T-helper 2 cell treated with Interferon-gamma antibody and Interleukin-4, amounts not matched to agents 5 μg/mL and 100 μg/mL, for 36 hours (primary cell): ENCODE measurements at regions not wholly inside any gene's neighbourhood (a gene's known extent, or its start where the extent isn't known, plus 50 kb on each side); places are given as distances from the start of the nearest gene placed in this dataset.

ENCODE experiments used
- DNase-seq: peaks from one replicate; pipeline ENCODE4 v3.0.0; 2021; ENCODE audit warnings: low spot score
- H3K27ac Mint-ChIP-seq: one replicate; pipeline ENCODE4 v1.8.0; 2021; ENCODE audit warnings: mild to moderate bottlenecking, mixed read lengths
- H3K27me3 Mint-ChIP-seq: one replicate; pipeline ENCODE4 v1.8.0; 2021; ENCODE audit warnings: low read depth, mixed read lengths
- H3K36me3 Mint-ChIP-seq: one replicate; pipeline ENCODE4 v1.8.0; 2021; ENCODE audit warnings: low read depth, mixed read lengths
- H3K4me1 Mint-ChIP-seq: one replicate; pipeline ENCODE4 v1.8.0; 2021; ENCODE audit warnings: low read depth, mixed read lengths
- H3K4me3 Mint-ChIP-seq: one replicate; pipeline ENCODE4 v1.8.0; 2022; ENCODE audit warnings: mild to moderate bottlenecking, moderate library complexity, mixed read lengths
- H3K9me3 Mint-ChIP-seq: one replicate; pipeline ENCODE4 v1.8.0; 2021; ENCODE audit warnings: mixed read lengths

GRCh38 chr18:27577752-27578151 is 392.6 kb upstream of the CHST9 start:
- Mint-ChIP-seq H3K27me3 (no peaks in the 10 kb centered on the region), H3K4me3 (no peak overlapping the region)

GRCh38 chr18:27577265-27577664 is 392.2 kb upstream of the CHST9 start:
- H3K36me3 Mint-ChIP-seq, result no peaks in the 10 kb centered on the region
- peaks cover 11% of the 10 kb centered on the region for H3K9me3 Mint-ChIP-seq
- no peak for DNase-seq
- H3K27ac Mint-ChIP-seq, result no peak overlapping the region
- H3K4me1 Mint-ChIP-seq, result no peaks in the 10 kb centered on the region
- H3K4me3 Mint-ChIP-seq, result no peak overlapping the region
- H3K27me3 Mint-ChIP-seq, result no peaks in the 10 kb centered on the region

More at GRCh38 chr18:27577752-27578151, 392.6 kb upstream of the CHST9 start:
- no peak for DNase-seq
- H3K4me1 Mint-ChIP-seq, result no peaks in the 10 kb centered on the region
- H3K36me3 Mint-ChIP-seq, result no peaks in the 10 kb centered on the region
- H3K9me3 Mint-ChIP-seq, result peaks cover 14% of the 10 kb centered on the region
- no peak overlapping the region for H3K27ac Mint-ChIP-seq

DNA sequence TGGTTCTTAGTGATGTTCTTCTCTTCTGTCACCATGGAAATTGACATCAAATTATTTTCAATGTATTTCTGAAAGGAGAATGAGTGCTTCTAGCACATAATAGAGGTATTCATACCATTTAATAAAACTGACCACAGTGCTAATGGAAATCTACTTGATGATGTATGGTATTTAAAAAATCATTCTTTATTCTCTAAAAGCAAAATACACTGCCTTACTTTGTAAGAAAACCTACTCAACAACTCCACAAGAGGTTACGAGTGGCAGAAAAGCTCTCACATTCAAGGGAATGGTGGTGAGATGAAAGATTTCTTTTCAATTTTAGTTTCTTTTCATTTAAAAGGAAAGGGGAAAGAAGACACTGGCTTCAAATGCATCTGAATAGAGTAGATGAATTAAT is 382.3 kb upstream of the CHST9 start:
- no peaks in the 10 kb centered on the region for H3K27me3 Mint-ChIP-seq
- H3K4me3 Mint-ChIP-seq, result no peak overlapping the region
- DNase-seq, result no peak
- no peaks in the 10 kb centered on the region for H3K36me3 Mint-ChIP-seq
- no peaks in the 10 kb centered on the region for H3K4me1 Mint-ChIP-seq
- peaks cover 21% of the 10 kb centered on the region for H3K9me3 Mint-ChIP-seq
- no peak overlapping the region for H3K27ac Mint-ChIP-seq

GRCh38 chr18:27564066-27564465 is 379.0 kb upstream of the CHST9 start:
- H3K36me3 Mint-ChIP-seq, result no peaks in the 10 kb centered on the region
- no peak for DNase-seq
- no peak overlapping the region for H3K4me3 Mint-ChIP-seq
- H3K27me3 Mint-ChIP-seq, result no peaks in the 10 kb centered on the region
- no peak overlapping the region for H3K27ac Mint-ChIP-seq
- H3K9me3 Mint-ChIP-seq, result peaks cover 10% of the 10 kb centered on the region
- H3K4me1 Mint-ChIP-seq, result no peaks in the 10 kb centered on the region

DNA sequence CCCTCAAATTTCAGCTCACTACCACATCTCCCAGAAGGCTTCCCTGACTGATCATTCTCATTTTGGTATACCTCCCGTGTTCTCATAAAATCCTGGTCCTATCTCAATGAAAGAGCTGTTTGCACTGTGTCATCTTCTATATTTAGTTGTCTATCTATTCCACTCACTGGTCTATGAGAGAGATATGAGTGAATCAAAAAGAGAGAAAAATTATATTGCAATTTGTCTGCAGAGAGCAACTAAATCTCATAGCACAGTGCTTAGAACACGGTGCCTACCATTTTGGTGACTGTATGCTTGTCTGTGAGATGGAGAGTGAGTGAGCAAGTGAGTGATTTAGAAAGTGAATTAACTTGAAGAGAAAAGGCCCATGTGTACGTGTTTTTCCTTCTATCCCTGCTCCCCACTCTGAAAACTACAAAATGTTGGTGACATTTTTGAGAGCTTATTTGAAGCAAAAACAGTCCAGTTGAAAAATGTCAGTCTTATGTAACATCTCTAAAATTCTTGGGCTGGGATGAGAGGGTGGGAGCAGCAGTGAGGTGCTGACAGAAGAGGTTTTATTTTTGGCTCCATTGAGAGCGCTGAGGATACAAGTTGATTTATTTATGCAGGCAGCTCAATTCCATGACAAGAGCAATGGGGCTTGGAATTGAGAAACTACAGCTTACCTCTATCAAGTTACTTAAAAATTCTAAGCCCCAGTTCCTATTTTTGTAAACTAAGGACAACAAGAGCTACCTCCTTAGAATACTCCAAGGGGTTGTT is 373.5 kb upstream of the CHST9 start:
- Mint-ChIP-seq H3K36me3 (no peaks in the 10 kb centered on the region), H3K4me3 (no peak overlapping the region), H3K9me3 (peaks cover 16% of the 10 kb centered on the region), H3K4me1 (no peaks in the 10 kb centered on the region), H3K27me3 (no peaks in the 10 kb centered on the region), H3K27ac (no peak overlapping the region)
- no peak for DNase-seq

DNA sequence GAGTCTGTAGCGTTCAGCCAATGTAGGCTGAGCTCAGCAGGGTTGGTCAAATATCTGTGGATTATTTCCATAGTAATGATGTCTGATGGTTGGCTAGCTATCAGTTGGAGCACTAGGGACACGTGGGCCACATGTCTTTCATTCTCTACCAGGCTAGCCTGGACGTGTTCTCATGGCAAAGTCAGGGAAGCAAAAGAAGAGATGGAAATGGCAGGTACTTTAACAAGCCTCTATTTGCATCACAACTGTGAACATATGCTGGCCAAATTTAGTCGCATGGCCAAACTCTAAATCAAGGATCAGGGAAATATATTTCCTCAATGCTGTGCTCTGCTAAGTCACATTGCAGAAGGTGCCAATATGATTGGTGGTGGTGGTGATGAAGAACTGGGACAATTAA is 371.6 kb upstream of the CHST9 start:
- Mint-ChIP-seq H3K36me3 (no peaks in the 10 kb centered on the region), H3K9me3 (peaks cover 16% of the 10 kb centered on the region), H3K27me3 (no peaks in the 10 kb centered on the region), H3K4me3 (no peak overlapping the region), H3K27ac (no peak overlapping the region), H3K4me1 (no peaks in the 10 kb centered on the region)
- DNase-seq, result no peak

DNA sequence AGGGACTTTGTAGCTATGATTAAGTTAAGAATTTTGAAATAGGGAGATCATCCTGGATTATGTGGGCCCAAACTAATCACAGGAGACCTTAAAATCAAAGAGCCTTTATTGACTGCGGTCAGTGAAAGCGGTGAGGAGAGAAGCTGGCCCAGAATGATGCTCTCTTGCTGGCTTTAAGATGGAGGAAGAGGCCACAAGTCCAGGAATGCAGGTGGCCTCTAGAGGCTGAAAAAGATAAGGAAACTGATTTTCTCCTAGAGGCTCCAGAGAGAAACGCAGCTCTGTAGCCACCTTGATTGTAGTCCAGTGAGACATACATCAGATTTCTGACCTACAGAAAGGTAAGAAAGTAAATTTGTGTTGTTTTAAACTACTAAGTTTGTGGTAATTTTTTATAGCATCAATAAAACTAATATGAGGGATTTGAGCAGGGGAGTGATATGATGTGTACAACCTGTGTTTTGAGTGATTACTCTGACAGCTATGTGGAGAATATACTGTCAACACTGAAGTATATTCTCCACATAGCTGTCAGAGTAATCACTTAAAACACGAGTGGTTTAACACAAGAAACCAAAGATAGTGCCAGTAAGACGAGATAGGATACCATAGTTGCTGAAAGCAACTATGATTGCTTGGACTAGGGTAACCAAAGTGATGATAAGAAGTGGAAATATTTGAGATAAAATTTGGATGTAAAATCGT is 364.4 kb upstream of the CHST9 start:
- Mint-ChIP-seq H3K36me3 (no peaks in the 10 kb centered on the region), H3K4me1 (no peaks in the 10 kb centered on the region), H3K27ac (no peak overlapping the region), H3K27me3 (no peaks in the 10 kb centered on the region), H3K9me3 (peaks cover 18% of the 10 kb centered on the region), H3K4me3 (no peak overlapping the region)
- no peak for DNase-seq

DNA sequence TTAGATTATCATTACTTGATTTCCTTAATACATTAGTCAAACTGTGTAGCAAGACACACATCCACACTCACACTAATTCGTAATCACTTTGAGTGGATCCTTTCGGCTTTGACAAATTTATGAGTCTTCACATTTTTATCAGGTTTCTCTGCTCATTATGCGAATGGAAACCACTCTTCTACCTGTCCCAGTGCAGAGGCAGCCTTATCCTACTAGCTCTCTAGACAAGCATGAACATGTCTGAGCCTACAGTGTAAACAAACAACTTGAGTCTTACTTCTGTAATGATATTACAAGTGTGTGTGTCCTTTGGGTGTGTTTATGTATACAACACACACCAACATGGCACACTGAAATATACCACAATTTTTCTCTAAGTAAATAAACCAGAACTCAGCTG is 361.9 kb upstream of the CHST9 start:
- peaks cover 14% of the 10 kb centered on the region for H3K9me3 Mint-ChIP-seq
- H3K36me3 Mint-ChIP-seq, result no peaks in the 10 kb centered on the region
- H3K4me1 Mint-ChIP-seq, result no peaks in the 10 kb centered on the region
- DNase-seq, result no peak
- H3K27ac Mint-ChIP-seq, result no peak overlapping the region
- no peaks in the 10 kb centered on the region for H3K27me3 Mint-ChIP-seq
- no peak overlapping the region for H3K4me3 Mint-ChIP-seq

GRCh38 chr18:27544206-27544605 is 359.1 kb upstream of the CHST9 start:
- Mint-ChIP-seq H3K4me1 (no peaks in the 10 kb centered on the region), H3K27ac (no peak overlapping the region), H3K27me3 (no peaks in the 10 kb centered on the region), H3K4me3 (no peak overlapping the region), H3K36me3 (no peaks in the 10 kb centered on the region), H3K9me3 (peaks cover 8% of the 10 kb centered on the region)
- DNase-seq, result no peak

DNA sequence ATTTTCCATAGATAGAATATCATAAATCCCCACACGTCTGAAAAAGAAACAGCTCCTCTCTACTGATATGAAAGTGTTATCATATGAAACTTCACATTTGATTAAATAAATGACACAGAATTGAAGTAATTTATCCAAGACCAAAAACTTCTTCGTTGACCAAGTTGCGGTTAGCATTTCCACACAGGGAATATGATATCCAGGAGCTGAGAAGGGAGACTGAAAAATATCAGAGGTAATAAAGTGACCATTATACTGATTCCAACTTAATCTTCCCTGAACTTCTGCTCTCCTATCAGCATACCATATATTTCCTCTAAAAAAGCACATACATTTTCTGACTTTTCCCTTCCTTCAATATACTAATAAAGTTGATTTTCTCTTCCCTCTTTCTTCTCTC is 356.2 kb upstream of the CHST9 start:
- no peak for DNase-seq
- Mint-ChIP-seq H3K27me3 (no peaks in the 10 kb centered on the region), H3K36me3 (no peaks in the 10 kb centered on the region), H3K27ac (no peak overlapping the region), H3K4me3 (no peak overlapping the region), H3K4me1 (no peaks in the 10 kb centered on the region), H3K9me3 (peaks cover 3% of the 10 kb centered on the region)

DNA sequence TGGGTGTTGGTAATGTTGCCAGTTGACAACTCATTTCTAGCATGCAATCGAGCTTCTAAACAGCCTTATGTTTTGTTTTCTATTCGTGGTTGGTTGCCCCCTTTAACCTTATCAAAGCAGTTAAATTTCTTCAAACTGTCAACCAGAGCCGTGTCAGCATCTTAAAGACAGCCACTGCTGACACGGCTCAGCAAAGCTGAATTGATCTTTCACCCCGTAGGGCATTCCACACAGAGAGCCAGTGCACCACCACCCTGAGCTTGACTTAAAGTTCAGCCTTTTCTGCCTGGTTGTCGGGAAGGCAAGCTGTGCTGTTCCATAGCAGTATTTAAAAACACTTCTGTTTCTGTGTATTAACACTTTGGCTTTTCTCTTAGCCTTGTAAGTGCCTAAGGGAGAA is 355.0 kb upstream of the CHST9 start:
- peaks cover 3% of the 10 kb centered on the region for H3K9me3 Mint-ChIP-seq
- no peaks in the 10 kb centered on the region for H3K27me3 Mint-ChIP-seq
- no peak overlapping the region for H3K27ac Mint-ChIP-seq
- H3K4me3 Mint-ChIP-seq, result no peak overlapping the region
- H3K4me1 Mint-ChIP-seq, result no peaks in the 10 kb centered on the region
- no peaks in the 10 kb centered on the region for H3K36me3 Mint-ChIP-seq
- no peak for DNase-seq

DNA sequence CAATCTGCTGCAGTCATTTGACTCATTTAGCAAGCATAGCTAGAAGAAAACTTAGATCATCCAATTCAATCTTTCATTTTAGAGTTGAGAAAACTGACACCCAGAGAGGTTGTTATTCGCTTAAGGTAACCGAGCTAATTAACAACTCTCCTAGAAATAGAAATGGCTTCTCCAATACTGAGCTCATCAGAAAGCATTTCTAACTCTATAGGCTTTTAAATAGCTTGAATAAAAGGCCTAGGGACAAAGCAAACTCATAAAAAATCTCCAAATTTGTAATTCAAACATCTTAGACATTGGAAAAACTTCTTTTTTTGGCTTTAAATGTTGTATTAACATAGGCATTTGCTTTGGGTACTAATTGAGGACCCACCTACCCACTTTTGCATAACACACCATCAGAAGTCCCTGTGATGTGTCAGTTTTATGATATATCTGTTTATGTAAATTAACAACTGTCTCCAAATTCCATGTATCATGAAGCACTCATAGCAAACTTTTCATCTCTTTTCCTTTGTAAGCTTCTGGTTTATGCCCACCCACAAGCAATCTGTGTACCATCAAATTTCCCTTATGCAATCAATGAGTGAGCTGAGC is 343.9 kb upstream of the CHST9 start:
- Mint-ChIP-seq H3K36me3 (no peaks in the 10 kb centered on the region), H3K27me3 (no peaks in the 10 kb centered on the region), H3K4me1 (no peaks in the 10 kb centered on the region), H3K9me3 (peaks cover 9% of the 10 kb centered on the region), H3K4me3 (no peak overlapping the region), H3K27ac (no peak overlapping the region)
- DNase-seq, result no peak

DNA sequence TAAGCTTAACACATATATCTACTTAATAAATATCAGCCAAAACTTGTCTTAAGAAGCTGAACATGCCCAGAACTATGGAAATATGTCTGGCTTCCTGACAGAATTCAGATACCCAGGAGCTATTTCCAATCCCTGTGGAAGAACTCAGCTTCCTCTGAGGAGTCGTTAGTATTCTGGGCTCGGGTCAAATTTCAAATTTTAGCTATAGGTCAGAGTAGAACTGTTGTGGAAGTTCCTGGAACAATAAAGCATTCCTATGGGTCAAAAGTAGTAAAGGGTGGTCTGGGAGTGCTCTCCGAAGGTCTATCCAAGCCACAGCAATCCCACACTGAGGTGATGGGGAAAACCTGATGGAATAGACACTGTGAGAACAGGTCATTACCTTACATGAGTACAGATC is 342.7 kb upstream of the CHST9 start:
- H3K27ac Mint-ChIP-seq, result no peak overlapping the region

DNA sequence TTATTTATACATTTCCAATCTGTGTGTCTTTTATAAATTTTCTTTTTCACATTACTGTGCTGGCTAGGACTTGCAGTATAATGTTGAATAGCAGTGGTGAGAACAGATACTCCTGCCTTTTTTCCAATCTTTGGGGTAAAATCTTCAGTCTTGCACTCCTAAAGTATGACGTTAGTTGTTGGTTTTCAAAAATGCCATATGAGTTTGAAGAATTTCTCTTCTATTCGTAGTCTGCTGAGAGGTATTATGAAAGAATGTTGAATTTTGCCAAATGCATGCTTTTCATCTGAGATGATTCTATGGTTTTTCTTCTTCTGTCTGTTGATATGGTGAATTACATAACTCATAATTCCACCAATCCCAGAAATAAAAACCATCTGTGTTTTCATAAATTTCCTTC is 335.3 kb upstream of the CHST9 start:
- Mint-ChIP-seq H3K4me3 (no peak overlapping the region), H3K36me3 (no peaks in the 10 kb centered on the region), H3K27ac (no peak overlapping the region), H3K27me3 (no peaks in the 10 kb centered on the region), H3K9me3 (peaks cover 14% of the 10 kb centered on the region), H3K4me1 (no peaks in the 10 kb centered on the region)
- no peak for DNase-seq

More for the DNA sequence above, 342.7 kb upstream of the CHST9 start:
- Mint-ChIP-seq H3K9me3 (peaks cover 8% of the 10 kb centered on the region), H3K4me3 (no peak overlapping the region), H3K27me3 (no peaks in the 10 kb centered on the region), H3K36me3 (no peaks in the 10 kb centered on the region), H3K4me1 (no peaks in the 10 kb centered on the region)
- DNase-seq, result no peak
